ENCODE measurements at regions not wholly inside any gene's neighbourhood (a gene's known extent, or its start where the extent isn't known, plus 50 kb on each side); places are given as distances from the start of the nearest gene placed in this dataset.

GRCh38 chr10:51023636-51024035 is 50.7 kb upstream of the PRKG1 start:
- no peak overlapping the region for H3K4me2 ChIP-seq (ENCODE audit: low read length)
- ChIA-PET RAD21 (ENCODE audit: low non-redundant PET in 1 of 2, low total read pairs in 2 of 2, uncharacterized antibody in 2 of 2, unreplicated experiment in 2 of 2) (no interaction called here), POLR2A (no interaction called here), CTCF (no interaction called here)
- no peaks in the 10 kb centered on the region for H3K36me3 ChIP-seq (ENCODE audit: control insufficient read depth in 1 of 2, insufficient read depth in 2 of 2, low read length in 2 of 2)
- TF ChIP-seq POLR2A (IDR thresholded peaks at IDR 0.05; ENCODE audit: borderline replicate concordance, extremely low read depth, insufficient read depth, insufficient read length) (no peak), EZH2phosphoT487 (IDR thresholded peaks at IDR 0.05; ENCODE audit: borderline replicate concordance) (no peak)
- no peaks in the 10 kb centered on the region for H3K79me2 ChIP-seq (ENCODE audit: insufficient read depth, low read length)
- no TSS peak for BruUV-seq (replicated peaks)
- H3K4me3 ChIP-seq (replicated peaks in 1 of 2; ENCODE audit: low read depth in 1 of 2, low read length in 2 of 2): no peak overlapping the region
- no peak overlapping the region for H3K9ac ChIP-seq (ENCODE audit: low read length)
- intact Hi-C loops (cut with micrococcal nuclease): no loop called here
- H2AFZ ChIP-seq (ENCODE audit: low read depth, low read length, poor library complexity, severe bottlenecking): no peak overlapping the region
- ATAC-seq (no peak), DNase-seq (ENCODE audit: low read depth, low spot score) (no peak)
- peaks cover 12% of the 10 kb centered on the region for H3K27me3 ChIP-seq (ENCODE audit: insufficient read depth, low read length)
- no peak overlapping the region for H3K27ac ChIP-seq (ENCODE audit: low read depth, low read length)
- no peaks in the 10 kb centered on the region for H3K9me2 ChIP-seq (ENCODE audit: insufficient read depth)
- no peaks in the 10 kb centered on the region for H4K20me1 ChIP-seq (ENCODE audit: insufficient read depth)
- no peaks in the 10 kb centered on the region for H3K9me3 ChIP-seq (ENCODE audit: control insufficient read depth in 1 of 2, insufficient read depth in 1 of 2, low read depth in 1 of 2, low read length in 2 of 2)
- no peaks in the 10 kb centered on the region for H3K4me1 ChIP-seq (ENCODE audit: control insufficient read depth in 1 of 2, insufficient read depth in 2 of 2, low read length in 2 of 2)
